Stimulated activated CD4-positive, alpha-beta T cell treated with anti-CD3 and anti-CD28 coated beads, Interleukin-15, amount 100 ng/mL, for 1 hour (primary cell): ENCODE measurements at regions not wholly inside any gene's neighbourhood (a gene's known extent, or its start where the extent isn't known, plus 50 kb on each side); places are given as distances from the start of the nearest gene placed in this dataset.
"Not testable (repeated sequence)": the region's sequence is repeated elsewhere in the genome, so short reads cannot be mapped to it uniquely, and the experiment has no call there.

ENCODE experiments used
- DNase-seq, 2 donors: peaks; one replicate each; pipeline ENCODE4 v3.0.0-alpha.2; 2020; ENCODE audit warnings: low read depth in 1 of 2, low spot score in 1 of 2

- no peak for DNase-seq
Observed at GRCh38 chr7:106583706-106584690, 77.0 kb downstream of the CCDC71L start.

GRCh38 chr7:106583100-106583499 is 77.9 kb downstream of the CCDC71L start:
- no peak for DNase-seq

- no peak for DNase-seq
Observed at GRCh38 chr7:106582365-106582764, 78.6 kb downstream of the CCDC71L start.

GRCh38 chr7:106579086-106579485 is 81.9 kb downstream of the CCDC71L start:
- DNase-seq: not testable (repeated sequence)

- no peak for DNase-seq
Observed at GRCh38 chr7:106575138-106575823, 85.7 kb downstream of the CCDC71L start.

- DNase-seq: no peak
Observed at GRCh38 chr7:106573738-106574137, 87.2 kb downstream of the CCDC71L start.

GRCh38 chr7:106573125-106573663 is 87.8 kb downstream of the CCDC71L start:
- DNase-seq: no peak

- DNase-seq: no peak
Observed at GRCh38 chr7:106572394-106573124, 88.4 kb downstream of the CCDC71L start.

GRCh38 chr7:106571563-106571962 is 89.4 kb downstream of the CCDC71L start:
- no peak for DNase-seq

GRCh38 chr7:106570948-106571418 is 90.0 kb downstream of the CCDC71L start:
- no peak for DNase-seq

GRCh38 chr7:106570146-106570545 is 90.8 kb downstream of the CCDC71L start:
- DNase-seq: no peak

- DNase-seq: no peak
Observed at GRCh38 chr7:106569500-106569929, 91.4 kb downstream of the CCDC71L start.

GRCh38 chr7:106568680-106569499 is 92.1 kb downstream of the CCDC71L start:
- no peak for DNase-seq

GRCh38 chr7:106568002-106568679 is 92.8 kb downstream of the CCDC71L start:
- DNase-seq: no peak

- DNase-seq: not testable (repeated sequence)
Observed at GRCh38 chr7:106567204-106568001, 93.6 kb downstream of the CCDC71L start.

GRCh38 chr7:106566672-106567071 is 94.3 kb downstream of the CCDC71L start:
- DNase-seq: no peak

GRCh38 chr7:106566196-106566595 is 94.8 kb downstream of the CCDC71L start:
- no peak for DNase-seq

- DNase-seq: no peak
Observed at GRCh38 chr7:106565428-106565827, 95.5 kb downstream of the CCDC71L start.
